GM18508 (cell line): ENCODE measurements at regions not wholly inside any gene's neighbourhood (a gene's known extent, or its start where the extent isn't known, plus 50 kb on each side); places are given as distances from the start of the nearest gene placed in this dataset.
"Not testable (repeated sequence)": the region's sequence is repeated elsewhere in the genome, so short reads cannot be mapped to it uniquely, and the experiment has no call there.

ENCODE experiments used
- ATAC-seq: cut with Tn5 transposase; IDR thresholded peaks from one replicate; pipeline ENCODE4 v1.9.1; 2021; ENCODE audit warnings: moderate number of reproducible peaks; ENCODE audit not compliant: insufficient read depth, unreplicated experiment

DNA sequence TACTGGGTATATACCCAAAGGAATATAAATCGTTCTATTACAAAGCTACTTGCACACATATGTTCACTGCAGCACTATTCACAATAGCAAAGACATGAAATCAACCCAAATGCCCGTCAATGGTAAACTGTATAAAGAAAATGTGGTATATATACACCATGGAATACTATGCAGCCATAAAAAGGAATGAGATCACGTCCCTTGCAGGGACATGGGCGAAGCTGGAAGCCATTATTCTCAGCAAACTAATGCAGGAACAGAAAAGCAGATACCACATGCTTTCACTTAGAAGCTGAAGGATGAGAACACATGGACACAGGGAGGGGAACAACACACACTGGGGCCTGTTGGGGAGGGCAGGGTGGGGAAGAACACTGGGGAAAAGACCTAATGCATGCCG, 1740.0 kb upstream of the RAG2 start:
- not testable (repeated sequence) for ATAC-seq

DNA sequence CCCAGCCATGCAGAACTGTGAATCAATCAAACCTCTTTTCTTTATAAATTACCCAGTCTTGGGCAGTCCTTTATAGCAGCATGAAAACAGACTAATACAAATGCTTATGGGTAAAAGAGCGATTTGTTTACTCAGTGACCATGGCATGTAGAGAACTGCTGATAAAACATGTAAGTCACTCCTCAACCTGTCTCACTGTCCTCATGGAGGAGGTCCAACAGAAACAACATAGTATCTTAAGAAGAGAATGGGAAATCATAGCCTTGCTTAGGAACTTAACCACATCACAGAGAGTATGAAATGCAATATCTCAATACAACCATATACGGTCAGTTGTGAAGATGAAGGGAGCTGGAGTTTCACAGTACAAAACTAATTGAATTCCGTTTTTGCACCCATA, 1734.0 kb upstream of the RAG2 start:
- no peak for ATAC-seq

DNA sequence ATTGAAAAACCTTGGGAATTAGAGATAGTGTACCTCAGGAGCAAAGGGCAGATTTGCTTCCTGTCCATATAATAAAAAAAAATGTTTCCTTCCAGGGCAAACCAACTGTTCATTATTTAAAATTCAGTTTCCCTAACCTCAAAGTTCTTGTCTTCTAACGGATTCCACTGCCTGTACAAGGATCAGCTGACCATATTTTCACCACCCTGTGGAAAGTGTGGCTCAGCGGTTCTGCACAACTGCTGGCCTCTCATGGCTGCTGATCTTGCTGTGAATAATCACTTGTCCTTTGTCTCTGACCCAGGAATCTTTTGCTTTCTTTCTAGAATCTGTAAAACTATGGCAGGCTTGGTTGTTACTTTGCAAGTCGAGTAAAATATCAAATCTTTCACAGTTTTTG, 1732.5 kb upstream of the RAG2 start:
- no peak for ATAC-seq

DNA sequence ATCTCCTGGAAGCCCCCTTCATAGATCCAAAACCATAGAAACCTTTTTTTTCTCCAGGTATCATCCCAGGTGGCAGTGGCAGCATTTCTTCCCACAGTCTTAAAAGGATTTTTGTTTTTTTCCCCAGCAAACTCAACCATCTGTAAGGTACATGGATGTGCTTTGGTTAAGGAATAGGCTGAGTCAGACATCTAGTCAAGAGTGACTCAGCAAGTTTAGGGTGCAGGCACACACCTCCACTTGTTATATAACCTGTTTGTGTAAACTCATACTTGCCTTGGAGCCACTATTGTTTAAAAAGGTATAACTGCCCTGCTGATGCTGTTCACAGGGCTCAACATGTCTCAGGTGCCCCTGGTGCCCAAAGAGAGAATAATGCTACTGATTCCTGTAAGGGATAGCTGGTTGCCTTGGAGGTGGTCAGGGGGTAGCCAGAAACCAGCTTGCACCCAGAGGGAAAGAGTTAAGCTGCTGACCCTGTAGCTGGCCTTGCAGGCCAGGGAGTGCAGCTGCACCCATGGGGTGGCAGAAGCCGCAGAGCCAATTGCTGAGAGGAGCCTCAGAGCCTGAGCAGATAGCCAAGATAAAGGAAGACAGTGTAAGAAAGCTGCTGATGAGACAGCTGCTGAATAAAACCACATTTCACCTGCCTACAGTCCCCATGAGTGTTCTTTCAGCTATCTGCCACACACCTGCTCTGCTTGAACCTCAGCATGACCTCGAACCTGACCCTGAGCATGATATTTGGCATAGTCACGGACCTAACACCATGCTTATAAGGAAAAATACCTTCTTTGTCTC, 1726.1 kb upstream of the RAG2 start:
- no peak for ATAC-seq

DNA sequence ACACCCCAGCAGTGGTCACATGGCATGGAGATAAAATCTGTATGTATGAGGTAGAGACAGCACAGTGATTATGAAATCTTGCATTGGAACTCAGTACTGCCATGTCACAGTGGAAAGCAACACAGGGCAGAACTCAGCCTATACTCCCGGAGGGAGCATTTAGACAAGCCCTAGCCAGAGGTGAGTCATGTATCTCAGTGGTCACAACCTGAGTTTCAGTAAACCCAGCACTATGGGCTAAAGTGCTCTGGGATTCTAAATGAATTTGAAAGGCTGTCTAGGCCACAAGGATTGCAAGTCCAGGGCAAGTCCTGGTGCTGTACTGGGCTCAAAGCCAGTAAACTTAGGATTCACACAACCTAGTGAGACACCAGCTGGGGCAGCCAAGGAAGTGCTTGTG, 1717.1 kb upstream of the RAG2 start:
- no peak for ATAC-seq

DNA sequence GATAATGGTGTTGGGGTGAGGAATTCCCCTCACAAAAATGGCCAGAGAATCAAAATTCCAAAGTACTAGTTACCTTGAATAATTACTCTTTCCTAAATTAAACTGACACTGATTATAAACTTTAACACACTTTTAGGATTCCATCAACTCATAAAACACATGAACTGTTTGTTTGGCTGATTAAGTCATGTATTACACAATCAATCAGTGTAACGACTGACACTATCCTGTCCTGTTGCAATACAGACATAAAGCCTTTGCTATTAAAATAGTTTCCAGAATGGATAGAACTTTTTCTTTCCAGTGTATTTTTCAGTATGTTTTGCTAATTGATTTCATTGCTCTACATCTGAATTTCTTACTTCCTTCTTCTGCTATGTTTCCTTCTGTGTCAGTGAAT, 1709.4 kb upstream of the RAG2 start:
- ATAC-seq: no peak

DNA sequence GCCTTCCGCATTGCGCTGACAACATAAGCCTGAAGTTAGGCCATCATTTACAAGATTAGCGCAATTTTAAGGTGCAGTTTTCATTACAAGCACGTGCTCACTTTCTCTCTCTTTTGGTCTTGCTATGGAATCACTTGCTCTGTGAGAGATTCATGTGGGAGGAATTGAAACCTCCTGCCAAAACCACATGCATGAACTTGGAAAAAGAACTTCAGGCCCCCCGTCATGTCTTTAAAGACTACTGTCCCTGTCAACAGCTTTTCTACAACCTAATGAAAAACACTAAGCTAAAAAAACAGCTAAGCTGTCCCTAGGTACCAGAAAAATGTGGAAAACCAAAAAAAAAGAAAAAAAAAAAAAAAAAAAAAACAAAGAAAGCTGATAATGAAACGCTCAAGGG, 1707.6 kb upstream of the RAG2 start:
- ATAC-seq: no peak

DNA sequence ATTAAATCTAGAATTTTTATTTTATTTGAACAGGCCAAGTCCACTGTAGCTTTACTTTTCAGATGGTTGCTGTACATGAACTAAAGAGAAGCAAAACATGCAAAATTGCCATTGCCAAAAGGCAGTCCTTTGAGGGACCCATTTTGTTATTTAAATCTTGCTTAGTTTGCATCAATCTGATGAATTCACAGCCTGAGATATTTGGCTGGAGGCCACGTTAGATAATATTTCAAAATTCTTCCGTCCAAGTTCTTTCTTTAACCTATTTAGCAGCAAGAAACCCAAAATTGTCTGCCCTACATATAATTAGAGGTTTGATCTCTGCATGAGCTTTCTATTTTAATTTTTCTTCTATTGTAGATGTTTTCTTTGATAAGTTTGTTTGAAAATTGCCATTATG, 1706.9 kb upstream of the RAG2 start:
- ATAC-seq: no peak

DNA sequence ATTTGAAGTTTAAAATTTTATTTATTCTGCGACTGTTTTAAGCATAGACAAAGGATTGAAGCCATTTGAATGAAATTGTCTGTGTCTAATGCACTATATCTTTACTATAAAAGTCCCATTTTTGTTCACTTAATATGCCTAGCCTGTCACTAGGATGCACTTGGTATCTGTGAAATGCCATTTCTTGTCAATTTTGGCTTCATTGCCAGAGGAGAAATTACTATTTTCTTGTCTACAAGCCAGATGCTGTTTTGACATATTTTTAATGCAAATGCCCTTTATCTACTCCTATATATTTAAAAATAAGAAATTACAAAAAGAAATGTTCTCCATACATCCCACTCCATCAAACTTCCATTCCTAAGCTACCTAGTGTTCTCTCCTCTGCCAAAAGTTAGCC, 1704.5 kb upstream of the RAG2 start:
- no peak for ATAC-seq

DNA sequence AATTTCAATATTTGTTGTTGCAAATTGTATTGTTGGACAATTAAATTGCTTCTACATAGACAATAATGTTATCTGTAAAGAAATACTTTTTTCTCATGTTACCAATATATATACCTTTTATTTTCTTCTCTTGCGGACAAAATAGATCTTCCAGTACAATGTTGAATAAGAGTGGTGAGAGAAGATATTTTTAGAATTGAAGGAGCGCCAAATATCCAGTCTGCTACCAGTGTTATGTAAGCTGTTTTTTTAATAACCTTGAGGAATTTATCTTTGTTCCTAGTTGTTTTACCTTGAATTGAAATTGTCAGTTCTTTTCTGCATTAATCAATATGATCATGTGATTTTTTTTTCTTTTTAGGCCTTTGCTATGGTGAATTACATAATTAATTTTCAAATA, 1702.5 kb upstream of the RAG2 start:
- no peak for ATAC-seq

DNA sequence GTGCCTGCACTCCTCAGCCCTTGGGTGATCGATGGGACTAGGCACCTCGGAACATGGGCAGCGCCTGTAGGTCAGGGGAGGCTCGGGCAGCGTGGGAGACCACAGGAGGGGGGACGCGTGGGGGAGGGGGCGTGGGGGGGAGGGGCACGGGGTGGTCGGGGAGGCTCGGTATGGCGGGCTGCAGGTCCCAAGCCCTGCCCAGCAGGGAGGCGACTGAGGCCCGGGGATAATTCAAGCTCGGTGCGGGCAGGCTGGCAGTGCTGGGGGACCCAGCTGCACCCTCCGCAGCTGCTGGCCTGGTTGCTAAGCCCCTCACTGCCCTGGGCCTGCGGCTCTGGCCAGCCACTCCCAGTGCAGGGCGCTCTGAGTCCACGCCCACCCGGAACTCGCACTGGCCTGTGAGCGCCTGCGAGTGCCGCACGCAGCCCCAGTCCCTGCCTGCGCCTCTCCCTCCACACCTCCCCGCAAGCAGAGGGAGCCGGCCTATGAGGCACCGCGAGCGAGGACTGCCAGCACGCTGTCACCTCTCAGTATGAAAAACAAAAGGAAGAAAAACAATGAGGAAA, 1698.3 kb upstream of the RAG2 start:
- no peak for ATAC-seq

DNA sequence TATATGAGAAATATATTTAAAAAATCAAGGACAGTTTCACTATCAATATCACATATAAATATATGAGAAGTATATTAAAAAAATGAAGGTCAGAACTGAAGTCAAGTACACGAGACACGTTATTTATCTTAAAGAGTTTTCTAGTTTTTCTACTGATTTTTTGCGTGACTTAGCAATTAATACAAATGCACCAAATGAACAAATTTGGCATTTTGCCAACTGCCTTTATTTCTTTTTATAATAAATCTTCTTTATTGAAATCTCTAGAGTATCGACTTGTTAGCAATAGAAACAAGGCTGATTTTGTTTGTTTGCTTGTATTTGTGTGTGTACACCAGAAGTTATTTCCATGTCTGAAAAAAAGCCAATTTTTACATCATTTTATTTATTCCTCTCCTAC, 1684.7 kb upstream of the RAG2 start:
- ATAC-seq: no peak

DNA sequence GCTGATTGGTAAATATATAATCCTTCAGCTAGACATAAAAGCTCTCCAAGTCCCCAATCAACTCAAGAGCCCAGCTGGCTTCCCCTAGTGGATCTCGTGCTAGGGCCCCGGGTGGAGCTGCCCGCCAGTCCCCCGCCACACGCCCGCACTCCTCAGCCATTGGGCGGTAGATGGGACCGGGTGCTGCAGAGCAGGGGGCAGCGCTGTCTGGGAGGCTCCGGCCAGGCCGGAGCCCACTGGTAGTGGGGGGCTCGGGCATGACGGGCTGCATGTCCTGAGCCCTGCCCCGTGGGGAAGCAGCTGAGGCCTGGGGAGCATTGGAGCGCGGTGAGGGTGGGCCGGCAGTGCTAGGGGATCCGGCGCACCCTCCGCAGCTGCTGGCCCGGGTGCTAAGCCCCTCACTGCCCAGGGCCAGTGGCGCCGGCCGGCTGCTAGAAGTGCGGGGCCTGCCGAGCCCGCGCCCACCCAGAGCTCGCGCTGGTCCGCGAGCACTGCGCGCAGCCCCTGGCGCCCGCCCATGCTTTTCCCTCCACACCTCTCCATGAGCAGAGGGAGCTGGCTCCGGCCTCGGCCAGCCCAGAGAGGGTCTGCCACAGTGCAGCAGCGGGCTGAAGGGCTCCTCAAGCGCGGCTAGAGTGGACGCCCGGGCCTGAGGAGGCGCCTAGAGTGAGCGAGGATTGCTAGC, 1680.6 kb upstream of the RAG2 start:
- ATAC-seq: no peak

DNA sequence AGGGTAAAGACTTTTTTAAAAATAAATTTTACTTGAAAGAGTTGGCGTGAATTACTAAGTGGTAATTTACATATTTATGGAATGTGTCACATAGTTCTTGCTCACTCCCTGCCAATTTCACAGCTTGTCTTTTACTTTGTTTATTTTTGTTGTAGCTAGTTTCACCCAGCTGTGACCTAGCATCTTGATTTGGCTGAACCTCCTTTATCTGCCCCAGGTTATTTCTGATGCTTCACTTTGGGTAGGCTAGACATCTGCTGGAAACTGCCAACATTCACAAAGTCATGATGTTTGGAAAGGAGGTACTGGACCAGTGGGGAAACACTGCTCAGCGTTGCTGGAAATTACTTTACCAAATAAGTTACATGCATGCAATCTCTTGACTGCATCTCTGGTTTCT, 1676.0 kb upstream of the RAG2 start:
- ATAC-seq: no peak

DNA sequence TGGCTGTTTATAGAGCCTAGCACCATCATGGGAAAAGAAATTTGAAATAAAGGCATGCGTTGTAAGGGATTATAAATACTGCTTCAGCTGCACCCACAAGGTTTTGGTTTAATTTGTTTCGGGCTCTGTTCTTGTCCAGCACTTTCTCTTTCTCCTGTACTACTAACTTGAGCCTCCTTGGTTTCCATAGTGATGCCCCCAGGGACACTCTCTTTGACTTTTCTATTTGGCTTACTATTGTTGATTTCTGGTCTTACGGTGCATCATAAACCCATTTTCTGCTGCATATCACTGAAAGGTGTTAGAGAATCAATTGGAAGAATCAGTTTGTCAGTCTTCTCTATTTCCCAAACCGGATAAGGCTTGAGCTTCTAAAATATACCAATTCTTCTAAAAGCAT, 1674.3 kb upstream of the RAG2 start:
- ATAC-seq: no peak

DNA sequence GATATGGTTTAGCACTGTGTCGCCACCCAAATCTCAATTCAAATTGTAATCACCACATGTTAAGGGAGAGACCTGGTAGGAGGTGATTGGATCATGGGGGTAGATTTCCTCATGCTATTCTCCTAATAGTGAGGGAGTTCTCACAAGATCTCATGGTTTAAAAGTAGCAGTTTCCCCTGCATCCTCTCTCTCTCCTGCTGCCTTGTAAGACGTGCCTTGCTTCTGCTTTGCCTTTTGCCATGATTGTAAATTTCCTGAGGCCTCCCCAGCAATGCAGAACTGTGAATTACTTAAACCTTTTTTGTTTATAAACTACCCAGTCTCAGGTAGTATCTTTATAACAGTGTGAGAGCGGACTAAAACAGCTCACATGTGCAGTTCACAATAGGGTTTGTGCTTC, 1668.7 kb upstream of the RAG2 start:
- ATAC-seq: no peak

DNA sequence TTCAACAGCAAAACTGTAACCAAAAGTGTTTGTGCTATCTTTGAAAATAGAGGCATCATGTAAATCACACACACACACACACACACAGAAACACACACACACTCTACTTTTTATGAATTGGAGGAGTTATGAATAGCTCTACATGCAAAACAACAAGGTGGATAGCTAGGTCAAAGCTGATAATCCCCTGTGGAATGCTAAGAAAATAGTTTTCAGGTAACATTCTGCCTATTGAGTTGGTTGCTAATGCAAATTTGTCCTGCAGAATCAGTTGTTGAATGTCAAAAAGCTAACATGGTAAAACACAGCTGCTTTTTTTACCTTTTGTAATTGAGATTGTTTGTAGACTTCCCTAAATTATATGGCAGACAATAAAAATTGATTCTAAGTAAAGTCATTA, 1658.4 kb upstream of the RAG2 start:
- ATAC-seq: no peak

DNA sequence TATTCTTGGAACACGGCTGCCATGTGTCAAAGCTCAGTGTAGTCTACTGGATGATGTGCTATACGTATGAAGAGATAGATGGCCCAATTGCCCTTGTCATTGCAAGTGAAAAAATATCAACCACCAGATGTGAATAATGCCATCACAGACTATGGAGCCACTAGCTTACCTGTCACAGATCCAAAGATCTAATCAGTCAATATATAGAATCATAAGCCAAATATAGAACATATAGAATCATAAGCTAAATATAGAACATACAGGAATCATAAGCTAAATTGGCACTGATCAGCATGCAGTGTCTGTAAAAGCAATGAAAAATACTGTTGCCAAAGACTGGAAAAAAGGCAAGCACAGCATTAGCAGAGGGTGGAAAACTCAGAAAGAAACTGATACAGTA, 1656.9 kb upstream of the RAG2 start:
- no peak for ATAC-seq

DNA sequence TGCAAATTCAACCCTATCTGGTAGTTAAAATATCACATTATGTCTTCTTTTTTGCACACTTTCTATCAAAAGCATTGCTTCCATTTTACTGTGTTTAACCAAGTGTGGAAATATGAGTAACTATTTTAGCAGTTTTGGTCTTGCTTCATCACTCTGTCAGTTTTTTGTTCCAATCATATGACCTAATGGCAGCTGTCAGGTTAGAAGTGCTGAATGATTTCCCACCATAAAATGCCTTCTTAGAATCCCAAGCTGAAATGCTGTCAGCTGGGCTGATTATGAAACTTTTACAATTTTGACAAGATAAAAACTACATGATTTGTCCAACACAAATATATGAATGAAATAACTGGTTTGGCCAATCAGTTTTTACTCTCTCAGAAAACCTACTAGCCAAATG, 1654.6 kb upstream of the RAG2 start:
- no peak for ATAC-seq

DNA sequence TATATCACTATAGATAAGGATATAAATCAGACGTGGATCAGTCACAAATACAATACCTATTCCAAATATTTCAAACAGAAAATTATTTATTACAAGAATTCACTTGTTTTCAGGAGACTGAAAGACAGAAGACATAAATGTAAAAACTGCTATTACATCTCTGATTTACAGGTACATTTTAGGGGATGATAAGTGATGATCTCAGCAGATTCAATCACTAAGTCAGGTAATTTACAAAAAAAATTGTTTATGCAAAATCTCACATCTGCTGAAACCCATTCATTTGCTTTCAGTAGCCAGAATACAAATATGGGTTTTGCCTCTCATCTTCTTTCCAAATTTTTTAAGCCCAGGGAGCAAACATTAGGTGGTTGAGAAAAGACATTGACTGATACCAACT, 1648.4 kb upstream of the RAG2 start:
- ATAC-seq: no peak

DNA sequence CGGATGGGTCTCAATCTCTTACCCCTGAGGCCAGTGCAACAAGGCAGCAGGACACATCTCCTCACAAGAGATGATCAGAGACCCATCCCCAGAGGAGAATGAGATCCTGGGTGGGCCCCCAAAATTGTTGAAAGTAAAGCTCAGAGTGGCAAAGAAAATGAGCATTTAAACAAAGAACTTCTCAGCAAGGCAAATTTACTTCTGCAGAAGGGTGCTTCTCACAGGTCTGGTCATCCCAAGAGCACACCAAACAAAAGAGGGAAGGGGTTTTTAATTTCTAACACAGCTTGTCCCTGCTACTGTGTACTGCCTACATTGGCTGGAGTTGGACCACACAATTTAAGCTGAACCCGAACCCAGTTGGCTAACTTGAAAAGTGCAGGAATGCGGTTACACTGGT, 1628.6 kb upstream of the RAG2 start:
- no peak for ATAC-seq

DNA sequence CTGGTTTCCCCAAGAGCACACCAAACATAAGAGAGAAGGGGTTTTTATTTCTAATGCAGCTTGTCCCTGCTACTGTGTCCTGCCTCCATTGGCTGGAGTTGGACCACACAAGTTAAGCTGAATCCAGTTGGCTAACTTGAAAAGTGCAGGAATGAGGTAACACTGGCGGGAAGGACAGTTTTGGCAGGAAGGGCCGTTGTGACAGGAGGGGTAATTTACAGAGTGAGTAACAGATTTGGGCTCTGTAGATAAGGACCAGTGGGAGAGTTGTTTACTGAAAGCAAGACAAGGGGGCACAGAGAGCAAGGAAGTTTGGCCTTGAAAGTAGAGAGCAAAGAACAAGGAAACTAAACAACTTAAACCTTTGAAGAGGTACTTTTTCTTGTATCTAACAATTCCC, 1623.3 kb upstream of the RAG2 start:
- no peak for ATAC-seq
